ENCODE measurements at regions not wholly inside any gene's neighbourhood (a gene's known extent, or its start where the extent isn't known, plus 50 kb on each side); places are given as distances from the start of the nearest gene placed in this dataset.

DNA sequence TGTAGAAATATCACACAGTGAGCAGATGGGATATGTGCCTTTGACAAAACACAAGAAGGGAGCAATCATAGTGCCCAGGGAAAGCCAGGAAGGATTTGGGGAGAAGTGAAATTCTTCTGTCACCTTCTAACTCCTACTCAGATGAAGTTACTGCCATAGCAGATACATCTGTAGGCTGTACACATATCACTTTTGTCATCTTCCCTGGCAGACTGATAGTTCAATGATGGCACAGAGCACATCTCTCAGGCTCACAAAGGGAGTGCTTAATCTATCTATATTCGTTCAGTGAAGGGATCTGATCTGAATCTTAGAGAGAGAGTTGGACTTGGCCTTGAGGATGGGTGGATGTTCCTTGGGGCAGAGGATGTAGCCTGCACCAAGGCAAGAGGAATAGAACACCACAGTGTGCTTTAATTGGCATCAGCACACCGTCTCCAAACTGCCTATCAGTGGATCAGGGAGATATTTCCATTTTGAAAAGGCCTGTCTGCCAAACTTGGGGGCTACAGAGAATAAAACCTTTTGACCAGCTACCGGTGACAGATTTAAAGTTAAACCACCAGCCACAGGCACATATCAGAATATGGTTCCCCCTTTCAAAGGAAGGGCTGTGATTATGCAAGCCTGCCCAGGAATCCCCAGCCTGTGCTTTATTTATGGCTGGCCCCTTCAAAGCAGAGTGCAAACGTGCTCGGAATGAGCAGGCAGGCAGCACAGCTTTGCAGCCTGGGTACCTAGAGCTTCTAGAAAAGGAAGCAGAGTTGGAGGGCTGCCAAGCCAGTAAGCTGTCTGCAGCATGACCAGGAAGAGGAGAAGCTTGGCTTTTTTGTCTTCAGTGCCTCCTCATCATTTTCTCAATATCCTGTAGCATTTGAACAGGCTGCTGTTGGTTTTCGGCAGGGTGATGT is 165.5 kb upstream of the DYRK2 start:
- Histone ChIP-seq H3K9me2 (ENCODE audit: insufficient read depth) (no peaks in the 10 kb centered on the region), H3K36me3 (ENCODE audit: low read depth) (no peaks in the 10 kb centered on the region; the same call in 1 of the 2 replicates), H3K9me3 (ENCODE audit: insufficient read depth, low read depth) (peaks cover 10% of the 10 kb centered on the region), H4K20me1 (ENCODE audit: insufficient read depth) (no peaks in the 10 kb centered on the region), H3K27ac (peak overlapping the region; percentile 92), H3K79me2 (ENCODE audit: low read depth) (no peaks in the 10 kb centered on the region), H3F3A (ENCODE audit: insufficient read depth, low read depth) (peaks cover 53% of the 10 kb centered on the region), H3K4me1 (replicated peaks; ENCODE audit: insufficient read depth) (peaks cover 64% of the 10 kb centered on the region), H3K4me2 (peak overlapping the region; percentile 67), H3K27me3 (ENCODE audit: insufficient read depth, low read depth) (no peaks in the 10 kb centered on the region), H3K4me3 (peak overlapping the region; percentile 19; the same call in 1 of the 2 replicates), H2AFZ (peak overlapping the region; percentile 62; the same call in 1 of the 2 replicates)
- ChIA-PET POLR2A (ENCODE audit: unreplicated experiment) (interaction anchor here (0.6 to 1.0 kb wide), 2 partner anchors 163 to 458 kb away, joined by 8 to 10 read pairs; no protein-coding TSS in a partner anchor), CTCF (interaction anchor here (1.1 to 1.5 kb wide), 2 partner anchors 165 to 460 kb away, joined by 5 read pairs; partner anchors contain the start of gene DYRK2)
- no TSS peak for BruUV-seq (replicated peaks)
- intact Hi-C loops (cut with micrococcal nuclease; ENCODE audit: unreplicated experiment): loop anchor here (5.0 to 10.0 kb wide), 2 partner anchors 41 to 232 kb away; no protein-coding TSS in a partner anchor
- TF ChIP-seq, protein P1, sequence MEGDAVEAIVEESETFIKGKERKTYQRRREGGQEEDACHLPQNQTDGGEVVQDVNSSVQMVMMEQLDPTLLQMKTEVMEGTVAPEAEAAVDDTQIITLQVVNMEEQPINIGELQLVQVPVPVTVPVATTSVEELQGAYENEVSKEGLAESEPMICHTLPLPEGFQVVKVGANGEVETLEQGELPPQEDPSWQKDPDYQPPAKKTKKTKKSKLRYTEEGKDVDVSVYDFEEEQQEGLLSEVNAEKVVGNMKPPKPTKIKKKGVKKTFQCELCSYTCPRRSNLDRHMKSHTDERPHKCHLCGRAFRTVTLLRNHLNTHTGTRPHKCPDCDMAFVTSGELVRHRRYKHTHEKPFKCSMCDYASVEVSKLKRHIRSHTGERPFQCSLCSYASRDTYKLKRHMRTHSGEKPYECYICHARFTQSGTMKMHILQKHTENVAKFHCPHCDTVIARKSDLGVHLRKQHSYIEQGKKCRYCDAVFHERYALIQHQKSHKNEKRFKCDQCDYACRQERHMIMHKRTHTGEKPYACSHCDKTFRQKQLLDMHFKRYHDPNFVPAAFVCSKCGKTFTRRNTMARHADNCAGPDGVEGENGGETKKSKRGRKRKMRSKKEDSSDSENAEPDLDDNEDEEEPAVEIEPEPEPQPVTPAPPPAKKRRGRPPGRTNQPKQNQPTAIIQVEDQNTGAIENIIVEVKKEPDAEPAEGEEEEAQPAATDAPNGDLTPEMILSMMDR (conservative IDR thresholded peaks at IDR 0.05): no peak
- TF ChIP-seq EZH2 (IDR thresholded peaks at IDR 0.05; ENCODE audit: low read depth): no peak
- peak; percentile 55 to 78 for DNase-seq

DNA sequence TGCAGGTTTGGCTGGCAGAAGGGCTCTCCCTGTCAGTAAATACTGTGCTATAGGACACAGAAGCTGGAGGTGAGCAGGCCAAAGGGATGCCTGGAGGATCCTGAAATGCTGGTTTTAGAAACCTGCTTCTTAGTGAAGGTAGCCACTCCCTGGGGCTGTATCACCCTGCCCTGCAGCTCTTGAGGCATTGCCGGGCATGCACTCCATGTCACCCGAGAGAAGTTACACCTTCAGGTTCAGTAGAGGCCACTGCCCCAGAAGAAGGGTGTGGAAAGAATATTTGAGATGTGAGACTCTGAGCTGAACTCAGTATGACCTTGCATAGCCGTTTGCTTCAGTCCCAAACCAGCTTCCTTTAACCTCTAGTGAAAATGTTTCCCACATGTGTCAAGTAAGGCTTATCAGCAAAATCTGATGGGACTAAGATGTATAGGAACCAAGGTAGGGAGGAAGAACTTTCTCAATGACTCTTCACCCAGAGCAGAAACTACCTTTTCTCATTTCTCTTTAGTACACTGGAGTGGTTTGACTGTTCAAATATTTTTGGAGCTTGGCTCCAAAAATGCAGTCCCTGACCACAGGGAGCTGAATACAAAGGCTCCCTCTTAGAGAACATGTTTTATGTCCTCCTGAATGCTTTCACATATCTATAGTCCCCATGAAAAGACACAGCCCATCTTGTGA is 164.5 kb upstream of the DYRK2 start:
- Histone ChIP-seq H3K4me3 (peak overlapping the region; percentile 24; the same call in 1 of the 2 replicates), H3F3A (ENCODE audit: insufficient read depth, low read depth) (peaks cover 53% of the 10 kb centered on the region), H4K20me1 (ENCODE audit: insufficient read depth) (no peaks in the 10 kb centered on the region), H3K9me2 (ENCODE audit: insufficient read depth) (no peaks in the 10 kb centered on the region), H3K4me2 (peak overlapping the region; percentile 73), H2AFZ (no peak overlapping the region), H3K9me3 (ENCODE audit: insufficient read depth, low read depth) (peaks cover 20% of the 10 kb centered on the region), H3K79me2 (ENCODE audit: low read depth) (no peaks in the 10 kb centered on the region), H3K27ac (peak overlapping the region; percentile 99), H3K36me3 (ENCODE audit: low read depth) (no peaks in the 10 kb centered on the region; the same call in 1 of the 2 replicates), H3K4me1 (replicated peaks; ENCODE audit: insufficient read depth) (peaks cover 62% of the 10 kb centered on the region), H3K27me3 (ENCODE audit: insufficient read depth, low read depth) (no peaks in the 10 kb centered on the region)
- ChIA-PET POLR2A (ENCODE audit: unreplicated experiment) (interaction anchor here (0.5 to 1.0 kb wide), 9 partner anchors 14 to 900 kb away, joined by 3 to 24 read pairs (median 5); no protein-coding TSS in a partner anchor), CTCF (interaction anchor here (0.6 to 1.5 kb wide), 4 partner anchors 42 to 579 kb away, joined by 3 to 5 read pairs (median 4); partner anchors contain the start of gene DYRK2)
- DNase-seq: peak; percentile 92 to 100
- BruUV-seq (replicated peaks): no TSS peak
- TF ChIP-seq, protein P1 (conservative IDR thresholded peaks at IDR 0.05): no peak
- TF ChIP-seq EZH2 (IDR thresholded peaks at IDR 0.05; ENCODE audit: low read depth): no peak
- intact Hi-C loops (cut with micrococcal nuclease; ENCODE audit: unreplicated experiment): loop anchor here (1.0 to 10.0 kb wide), 8 partner anchors 33 to 459 kb away; no protein-coding TSS in a partner anchor
